ENCODE measurements at regions not wholly inside any gene's neighbourhood (a gene's known extent, or its start where the extent isn't known, plus 50 kb on each side); places are given as distances from the start of the nearest gene placed in this dataset.

DNA sequence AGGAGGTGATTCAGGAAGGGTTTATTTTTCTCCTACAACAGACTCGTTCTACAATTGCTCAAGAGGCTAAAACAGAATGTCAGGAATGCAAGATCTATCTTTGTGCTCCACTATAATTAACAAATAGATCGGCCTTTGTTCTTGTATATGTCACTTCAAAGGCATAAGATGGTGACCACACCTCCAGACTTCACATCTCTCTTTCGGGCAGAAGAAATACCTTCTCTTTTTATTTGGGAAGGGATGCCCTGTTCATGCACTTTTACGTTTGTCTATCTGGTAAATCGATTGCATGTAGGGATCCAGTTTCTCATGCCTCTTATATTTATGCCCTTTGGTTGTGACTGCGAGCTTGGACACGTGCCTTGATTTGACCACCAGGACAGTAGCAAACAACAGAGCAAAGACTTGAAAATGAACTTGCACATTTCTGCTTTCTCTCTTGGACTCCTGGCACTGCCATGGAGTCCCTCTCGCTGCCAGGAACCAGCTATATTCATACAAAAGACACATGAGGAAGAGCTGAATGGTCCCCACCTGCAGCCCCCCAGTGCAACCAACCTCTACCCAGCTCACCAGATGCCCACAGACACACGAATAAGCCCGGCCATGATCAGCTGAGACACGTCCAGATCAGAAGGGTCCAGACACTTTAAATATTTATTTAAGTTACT lies 219.8 kb upstream of the STXBP5 start (continued):
- TF ChIP-seq, protein P1, sequence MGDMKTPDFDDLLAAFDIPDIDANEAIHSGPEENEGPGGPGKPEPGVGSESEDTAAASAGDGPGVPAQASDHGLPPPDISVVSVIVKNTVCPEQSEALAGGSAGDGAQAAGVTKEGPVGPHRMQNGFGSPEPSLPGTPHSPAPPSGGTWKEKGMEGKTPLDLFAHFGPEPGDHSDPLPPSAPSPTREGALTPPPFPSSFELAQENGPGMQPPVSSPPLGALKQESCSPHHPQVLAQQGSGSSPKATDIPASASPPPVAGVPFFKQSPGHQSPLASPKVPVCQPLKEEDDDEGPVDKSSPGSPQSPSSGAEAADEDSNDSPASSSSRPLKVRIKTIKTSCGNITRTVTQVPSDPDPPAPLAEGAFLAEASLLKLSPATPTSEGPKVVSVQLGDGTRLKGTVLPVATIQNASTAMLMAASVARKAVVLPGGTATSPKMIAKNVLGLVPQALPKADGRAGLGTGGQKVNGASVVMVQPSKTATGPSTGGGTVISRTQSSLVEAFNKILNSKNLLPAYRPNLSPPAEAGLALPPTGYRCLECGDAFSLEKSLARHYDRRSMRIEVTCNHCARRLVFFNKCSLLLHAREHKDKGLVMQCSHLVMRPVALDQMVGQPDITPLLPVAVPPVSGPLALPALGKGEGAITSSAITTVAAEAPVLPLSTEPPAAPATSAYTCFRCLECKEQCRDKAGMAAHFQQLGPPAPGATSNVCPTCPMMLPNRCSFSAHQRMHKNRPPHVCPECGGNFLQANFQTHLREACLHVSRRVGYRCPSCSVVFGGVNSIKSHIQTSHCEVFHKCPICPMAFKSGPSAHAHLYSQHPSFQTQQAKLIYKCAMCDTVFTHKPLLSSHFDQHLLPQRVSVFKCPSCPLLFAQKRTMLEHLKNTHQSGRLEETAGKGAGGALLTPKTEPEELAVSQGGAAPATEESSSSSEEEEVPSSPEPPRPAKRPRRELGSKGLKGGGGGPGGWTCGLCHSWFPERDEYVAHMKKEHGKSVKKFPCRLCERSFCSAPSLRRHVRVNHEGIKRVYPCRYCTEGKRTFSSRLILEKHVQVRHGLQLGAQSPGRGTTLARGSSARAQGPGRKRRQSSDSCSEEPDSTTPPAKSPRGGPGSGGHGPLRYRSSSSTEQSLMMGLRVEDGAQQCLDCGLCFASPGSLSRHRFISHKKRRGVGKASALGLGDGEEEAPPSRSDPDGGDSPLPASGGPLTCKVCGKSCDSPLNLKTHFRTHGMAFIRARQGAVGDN (CRISPR knock-in tag; IDR thresholded peaks at IDR 0.05) = no peak; the same call in 1 of the 2 replicates
- no peak for TF ChIP-seq ZNF737 (CRISPR knock-in tag; IDR thresholded peaks at IDR 0.05; ENCODE audit: borderline replicate concordance)
- TF ChIP-seq ZNF777 (CRISPR knock-in tag; IDR thresholded peaks at IDR 0.05) = 0 out of 2 replicates have a peak, but pooled peaks have one; percentile 15
- TF ChIP-seq TBL1XR1 (IDR thresholded peaks at IDR 0.05; ENCODE audit: borderline replicate concordance, low read length, partially characterized antibody) = no peak
- no peak for TF ChIP-seq MTF1 (CRISPR knock-in tag; IDR thresholded peaks at IDR 0.05)
- TF ChIP-seq ZNF776 (CRISPR knock-in tag; IDR thresholded peaks at IDR 0.05) = no peak
- TF ChIP-seq, protein P2, sequence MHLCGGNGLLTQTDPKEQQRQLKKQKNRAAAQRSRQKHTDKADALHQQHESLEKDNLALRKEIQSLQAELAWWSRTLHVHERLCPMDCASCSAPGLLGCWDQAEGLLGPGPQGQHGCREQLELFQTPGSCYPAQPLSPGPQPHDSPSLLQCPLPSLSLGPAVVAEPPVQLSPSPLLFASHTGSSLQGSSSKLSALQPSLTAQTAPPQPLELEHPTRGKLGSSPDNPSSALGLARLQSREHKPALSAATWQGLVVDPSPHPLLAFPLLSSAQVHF (CRISPR knock-in tag; IDR thresholded peaks at IDR 0.05) = no peak
- TF ChIP-seq, protein P3, sequence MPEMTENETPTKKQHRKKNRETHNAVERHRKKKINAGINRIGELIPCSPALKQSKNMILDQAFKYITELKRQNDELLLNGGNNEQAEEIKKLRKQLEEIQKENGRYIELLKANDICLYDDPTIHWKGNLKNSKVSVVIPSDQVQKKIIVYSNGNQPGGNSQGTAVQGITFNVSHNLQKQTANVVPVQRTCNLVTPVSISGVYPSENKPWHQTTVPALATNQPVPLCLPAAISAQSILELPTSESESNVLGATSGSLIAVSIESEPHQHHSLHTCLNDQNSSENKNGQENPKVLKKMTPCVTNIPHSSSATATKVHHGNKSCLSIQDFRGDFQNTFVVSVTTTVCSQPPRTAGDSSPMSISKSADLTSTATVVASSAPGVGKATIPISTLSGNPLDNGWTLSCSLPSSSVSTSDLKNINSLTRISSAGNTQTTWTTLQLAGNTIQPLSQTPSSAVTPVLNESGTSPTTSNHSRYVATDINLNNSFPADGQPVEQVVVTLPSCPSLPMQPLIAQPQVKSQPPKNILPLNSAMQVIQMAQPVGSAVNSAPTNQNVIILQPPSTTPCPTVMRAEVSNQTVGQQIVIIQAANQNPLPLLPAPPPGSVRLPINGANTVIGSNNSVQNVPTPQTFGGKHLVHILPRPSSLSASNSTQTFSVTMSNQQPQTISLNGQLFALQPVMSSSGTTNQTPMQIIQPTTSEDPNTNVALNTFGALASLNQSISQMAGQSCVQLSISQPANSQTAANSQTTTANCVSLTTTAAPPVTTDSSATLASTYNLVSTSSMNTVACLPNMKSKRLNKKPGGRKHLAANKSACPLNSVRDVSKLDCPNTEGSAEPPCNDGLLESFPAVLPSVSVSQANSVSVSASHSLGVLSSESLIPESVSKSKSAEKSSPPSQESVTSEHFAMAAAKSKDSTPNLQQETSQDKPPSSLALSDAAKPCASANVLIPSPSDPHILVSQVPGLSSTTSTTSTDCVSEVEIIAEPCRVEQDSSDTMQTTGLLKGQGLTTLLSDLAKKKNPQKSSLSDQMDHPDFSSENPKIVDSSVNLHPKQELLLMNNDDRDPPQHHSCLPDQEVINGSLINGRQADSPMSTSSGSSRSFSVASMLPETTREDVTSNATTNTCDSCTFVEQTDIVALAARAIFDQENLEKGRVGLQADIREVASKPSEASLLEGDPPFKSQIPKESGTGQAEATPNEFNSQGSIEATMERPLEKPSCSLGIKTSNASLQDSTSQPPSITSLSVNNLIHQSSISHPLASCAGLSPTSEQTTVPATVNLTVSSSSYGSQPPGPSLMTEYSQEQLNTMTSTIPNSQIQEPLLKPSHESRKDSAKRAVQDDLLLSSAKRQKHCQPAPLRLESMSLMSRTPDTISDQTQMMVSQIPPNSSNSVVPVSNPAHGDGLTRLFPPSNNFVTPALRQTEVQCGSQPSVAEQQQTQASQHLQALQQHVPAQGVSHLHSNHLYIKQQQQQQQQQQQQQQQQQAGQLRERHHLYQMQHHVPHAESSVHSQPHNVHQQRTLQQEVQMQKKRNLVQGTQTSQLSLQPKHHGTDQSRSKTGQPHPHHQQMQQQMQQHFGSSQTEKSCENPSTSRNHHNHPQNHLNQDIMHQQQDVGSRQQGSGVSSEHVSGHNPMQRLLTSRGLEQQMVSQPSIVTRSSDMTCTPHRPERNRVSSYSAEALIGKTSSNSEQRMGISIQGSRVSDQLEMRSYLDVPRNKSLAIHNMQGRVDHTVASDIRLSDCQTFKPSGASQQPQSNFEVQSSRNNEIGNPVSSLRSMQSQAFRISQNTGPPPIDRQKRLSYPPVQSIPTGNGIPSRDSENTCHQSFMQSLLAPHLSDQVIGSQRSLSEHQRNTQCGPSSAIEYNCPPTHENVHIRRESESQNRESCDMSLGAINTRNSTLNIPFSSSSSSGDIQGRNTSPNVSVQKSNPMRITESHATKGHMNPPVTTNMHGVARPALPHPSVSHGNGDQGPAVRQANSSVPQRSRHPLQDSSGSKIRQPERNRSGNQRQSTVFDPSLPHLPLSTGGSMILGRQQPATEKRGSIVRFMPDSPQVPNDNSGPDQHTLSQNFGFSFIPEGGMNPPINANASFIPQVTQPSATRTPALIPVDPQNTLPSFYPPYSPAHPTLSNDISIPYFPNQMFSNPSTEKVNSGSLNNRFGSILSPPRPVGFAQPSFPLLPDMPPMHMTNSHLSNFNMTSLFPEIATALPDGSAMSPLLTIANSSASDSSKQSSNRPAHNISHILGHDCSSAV (CRISPR knock-in tag; IDR thresholded peaks at IDR 0.05; ENCODE audit: borderline replicate concordance) = no peak
- TF ChIP-seq, protein P4, sequence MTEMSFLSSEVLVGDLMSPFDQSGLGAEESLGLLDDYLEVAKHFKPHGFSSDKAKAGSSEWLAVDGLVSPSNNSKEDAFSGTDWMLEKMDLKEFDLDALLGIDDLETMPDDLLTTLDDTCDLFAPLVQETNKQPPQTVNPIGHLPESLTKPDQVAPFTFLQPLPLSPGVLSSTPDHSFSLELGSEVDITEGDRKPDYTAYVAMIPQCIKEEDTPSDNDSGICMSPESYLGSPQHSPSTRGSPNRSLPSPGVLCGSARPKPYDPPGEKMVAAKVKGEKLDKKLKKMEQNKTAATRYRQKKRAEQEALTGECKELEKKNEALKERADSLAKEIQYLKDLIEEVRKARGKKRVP (CRISPR knock-in tag; IDR thresholded peaks at IDR 0.05) = no peak
- TF ChIP-seq, protein P5, sequence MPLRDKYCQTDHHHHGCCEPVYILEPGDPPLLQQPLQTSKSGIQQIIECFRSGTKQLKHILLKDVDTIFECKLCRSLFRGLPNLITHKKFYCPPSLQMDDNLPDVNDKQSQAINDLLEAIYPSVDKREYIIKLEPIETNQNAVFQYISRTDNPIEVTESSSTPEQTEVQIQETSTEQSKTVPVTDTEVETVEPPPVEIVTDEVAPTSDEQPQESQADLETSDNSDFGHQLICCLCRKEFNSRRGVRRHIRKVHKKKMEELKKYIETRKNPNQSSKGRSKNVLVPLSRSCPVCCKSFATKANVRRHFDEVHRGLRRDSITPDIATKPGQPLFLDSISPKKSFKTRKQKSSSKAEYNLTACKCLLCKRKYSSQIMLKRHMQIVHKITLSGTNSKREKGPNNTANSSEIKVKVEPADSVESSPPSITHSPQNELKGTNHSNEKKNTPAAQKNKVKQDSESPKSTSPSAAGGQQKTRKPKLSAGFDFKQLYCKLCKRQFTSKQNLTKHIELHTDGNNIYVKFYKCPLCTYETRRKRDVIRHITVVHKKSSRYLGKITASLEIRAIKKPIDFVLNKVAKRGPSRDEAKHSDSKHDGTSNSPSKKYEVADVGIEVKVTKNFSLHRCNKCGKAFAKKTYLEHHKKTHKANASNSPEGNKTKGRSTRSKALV (CRISPR knock-in tag; IDR thresholded peaks at IDR 0.05) = no peak
- no peak for TF ChIP-seq ZNF432 (CRISPR knock-in tag; IDR thresholded peaks at IDR 0.05; ENCODE audit: borderline replicate concordance)
